SK-N-DZ (cell line): ENCODE measurements at regions not wholly inside any gene's neighbourhood (a gene's known extent, or its start where the extent isn't known, plus 50 kb on each side); places are given as distances from the start of the nearest gene placed in this dataset.

Experiments
- DNase-seq: peaks from one replicate; pipeline ENCODE4 v3.0.0-alpha.2; 2015; ENCODE audit warnings: low spot score

DNA sequence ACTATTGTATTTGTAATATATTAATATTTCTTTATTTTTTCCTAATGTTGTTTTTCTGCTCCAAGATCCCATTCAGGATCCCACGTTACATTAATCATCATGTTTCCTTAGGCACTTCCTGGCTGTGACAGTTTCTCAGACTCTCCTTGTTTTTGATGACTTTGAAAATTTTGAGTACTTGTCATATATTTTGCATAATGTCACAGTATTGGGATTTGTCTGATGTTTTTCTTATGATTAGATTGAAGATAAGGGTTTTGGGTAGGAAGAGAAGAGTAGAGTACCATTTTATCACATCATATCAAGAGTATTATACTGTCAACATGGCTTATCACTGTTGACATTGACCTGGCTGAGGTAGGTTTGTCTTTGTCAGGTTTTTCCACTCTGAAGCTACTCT, 146.3 kb upstream of the TPK1 start:
- no peak for DNase-seq

DNA sequence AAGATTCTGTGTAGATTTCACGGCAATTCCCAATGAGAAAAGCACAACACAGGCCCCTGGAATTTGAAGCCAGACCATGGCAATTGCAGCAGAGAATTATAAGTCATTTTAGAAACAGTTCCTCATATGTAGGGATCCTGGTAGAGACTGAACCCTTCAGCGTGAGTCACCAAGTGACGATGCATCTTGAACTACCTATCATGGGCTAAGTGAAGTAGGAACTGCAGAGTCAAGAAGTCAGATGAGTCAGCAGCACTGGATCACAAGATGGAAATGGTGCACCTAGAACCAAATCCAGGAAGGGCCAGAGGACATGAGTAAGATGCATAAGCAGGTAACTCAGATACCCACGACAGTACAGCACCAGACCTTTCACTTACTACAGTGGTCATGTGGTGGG, 140.0 kb upstream of the TPK1 start:
- no peak for DNase-seq

DNA sequence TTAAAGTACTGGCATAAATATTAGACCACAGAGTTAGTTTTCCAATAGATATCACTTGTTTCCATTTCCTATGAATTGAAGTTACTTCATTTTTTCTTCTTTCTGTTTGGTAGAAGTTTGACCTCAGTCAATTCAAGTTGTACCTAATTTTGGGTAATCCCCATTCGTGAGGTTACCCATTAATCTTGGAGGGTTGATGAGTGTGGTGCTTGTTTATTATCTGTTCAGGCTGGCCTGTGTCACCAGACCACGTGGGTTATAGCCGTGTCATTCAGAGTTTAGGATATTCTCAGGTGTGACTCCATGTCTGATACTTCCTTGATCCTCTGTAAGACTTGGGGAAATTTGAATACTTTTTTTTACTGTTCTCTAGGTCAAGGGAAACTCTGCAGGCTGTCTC, 133.9 kb upstream of the TPK1 start:
- no peak for DNase-seq

DNA sequence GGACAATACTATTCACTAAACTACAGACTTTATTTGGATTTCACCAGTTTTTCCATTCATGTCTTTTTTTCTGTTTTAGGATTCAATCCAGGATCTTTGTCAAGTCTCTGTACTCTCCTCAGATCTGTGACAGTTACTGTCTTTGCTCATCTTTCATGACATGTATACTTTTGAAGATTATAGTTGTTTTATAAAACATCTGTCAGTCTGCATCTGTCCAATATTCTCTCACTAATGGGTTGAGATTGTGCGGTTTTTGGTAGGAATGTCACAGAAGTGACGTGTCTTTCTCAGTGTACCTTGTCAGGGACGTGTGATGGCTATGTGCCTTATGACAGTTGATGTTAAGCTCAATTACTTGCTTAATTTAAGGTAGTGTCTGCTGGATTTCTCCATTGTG, 124.9 kb upstream of the TPK1 start:
- no peak for DNase-seq

DNA sequence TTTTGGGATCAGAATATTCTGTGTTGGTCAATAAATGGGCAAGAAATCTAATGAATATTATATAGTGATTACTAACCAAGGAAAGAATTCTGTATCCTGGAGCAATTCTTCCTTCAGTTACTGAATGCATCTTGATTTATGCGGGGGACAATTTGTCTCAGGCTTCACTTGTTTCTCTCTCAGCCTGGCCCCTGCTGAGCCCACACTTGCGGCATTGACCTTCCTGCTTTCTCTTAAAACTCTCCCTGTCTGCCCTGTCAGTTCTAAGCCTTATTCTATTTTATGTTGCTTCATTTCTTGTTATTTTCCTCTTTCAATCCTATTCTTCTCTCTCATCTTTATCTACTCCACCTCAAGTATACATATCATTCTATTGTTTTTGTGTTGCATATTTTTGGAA, 122.1 kb upstream of the TPK1 start:
- no peak for DNase-seq

DNA sequence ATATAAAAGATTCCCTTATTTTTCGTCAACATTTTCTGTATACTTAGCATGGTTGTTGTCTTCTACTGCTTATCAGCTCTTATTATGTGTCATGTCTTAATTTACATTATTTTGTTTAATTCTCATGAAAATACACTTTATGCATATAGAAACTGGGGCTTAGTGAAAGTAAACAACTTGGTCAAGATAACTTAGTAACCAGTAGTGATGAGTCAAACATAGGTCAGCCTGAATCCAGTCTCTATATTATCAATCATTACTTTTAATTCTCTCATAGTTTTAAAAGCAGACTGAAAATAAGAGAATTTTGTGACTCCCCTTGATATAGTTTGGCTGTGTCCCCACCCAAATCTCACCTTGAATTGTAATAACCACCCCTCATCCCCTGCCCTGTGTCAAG, 119.6 kb upstream of the TPK1 start:
- DNase-seq: no peak

DNA sequence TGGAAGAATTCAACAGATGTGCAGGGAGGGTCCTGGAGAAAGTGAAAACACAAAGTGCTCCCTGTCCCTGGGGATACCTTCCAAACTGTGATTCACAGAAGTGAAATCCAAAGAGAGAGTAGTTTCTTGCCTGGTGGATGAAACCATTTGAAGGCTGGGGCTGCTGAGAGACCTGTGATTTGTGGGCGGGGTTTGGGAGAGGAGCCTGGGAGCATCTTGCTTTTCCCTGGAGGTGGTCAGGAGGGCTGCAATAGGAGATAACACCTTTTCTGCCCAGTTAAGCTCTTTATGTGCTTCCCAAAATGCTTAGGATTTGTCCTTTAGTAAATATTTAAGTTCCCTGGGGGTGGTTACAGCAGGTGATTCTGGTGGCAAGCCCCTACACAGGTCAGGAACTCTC, 105.3 kb upstream of the TPK1 start:
- no peak for DNase-seq

DNA sequence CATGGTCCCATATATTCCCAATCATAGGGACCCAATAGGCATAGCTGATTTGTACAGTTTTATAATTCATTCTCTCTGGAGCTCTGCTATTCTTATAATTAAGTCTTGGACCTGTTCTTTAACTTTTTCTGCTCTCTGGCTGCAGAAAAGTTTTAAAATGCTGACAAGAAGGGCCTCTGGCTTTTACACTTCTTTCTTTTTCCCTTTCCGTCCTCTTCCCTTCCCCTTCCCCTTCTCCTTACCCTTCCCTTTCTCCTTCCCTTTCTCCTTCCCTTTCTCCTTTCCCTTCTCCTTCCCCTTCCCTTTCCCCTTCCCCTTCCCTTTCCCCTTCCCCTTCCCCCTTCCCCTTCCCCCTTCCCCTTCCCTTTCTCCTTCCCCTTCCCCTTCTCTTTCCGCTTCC, 101.3 kb upstream of the TPK1 start:
- no peak for DNase-seq

DNA sequence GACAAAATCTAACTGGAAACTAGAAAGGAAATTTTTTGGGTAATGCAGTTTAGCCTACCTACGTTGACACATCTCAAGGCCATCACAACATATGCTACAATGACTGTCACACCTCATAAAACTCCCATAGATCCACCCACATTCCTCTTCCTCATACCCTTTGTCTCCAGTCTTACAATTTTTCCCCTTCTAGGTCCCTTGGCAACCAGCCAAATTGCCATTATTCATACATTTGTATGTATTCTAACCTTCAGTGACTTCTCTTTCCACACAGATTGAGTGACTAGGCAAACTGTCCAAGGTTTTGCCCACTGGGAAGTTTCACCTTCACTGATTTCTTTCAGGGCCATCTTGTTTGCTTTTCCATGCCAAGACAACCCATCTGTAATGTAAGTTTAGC, 100.5 kb upstream of the TPK1 start:
- DNase-seq: no peak

DNA sequence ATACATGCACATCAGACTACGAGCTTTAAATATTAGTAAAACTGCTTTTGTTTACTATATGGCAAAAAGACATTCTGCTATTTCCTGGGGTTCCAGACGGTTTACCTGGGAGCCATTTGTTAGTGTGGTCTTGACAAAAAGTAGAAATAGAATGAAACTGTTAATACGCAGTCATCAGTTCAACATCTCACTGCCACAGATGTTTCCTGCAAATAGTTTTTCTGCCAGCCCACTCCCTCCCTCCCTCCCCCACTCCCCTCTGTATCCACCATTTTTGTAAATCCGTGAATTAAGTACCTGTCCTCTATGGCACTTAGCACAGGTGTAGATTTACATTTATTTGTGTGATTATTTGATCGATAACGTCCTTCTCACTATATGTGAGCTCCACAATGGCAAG, 74.6 kb upstream of the TPK1 start:
- no peak for DNase-seq

DNA sequence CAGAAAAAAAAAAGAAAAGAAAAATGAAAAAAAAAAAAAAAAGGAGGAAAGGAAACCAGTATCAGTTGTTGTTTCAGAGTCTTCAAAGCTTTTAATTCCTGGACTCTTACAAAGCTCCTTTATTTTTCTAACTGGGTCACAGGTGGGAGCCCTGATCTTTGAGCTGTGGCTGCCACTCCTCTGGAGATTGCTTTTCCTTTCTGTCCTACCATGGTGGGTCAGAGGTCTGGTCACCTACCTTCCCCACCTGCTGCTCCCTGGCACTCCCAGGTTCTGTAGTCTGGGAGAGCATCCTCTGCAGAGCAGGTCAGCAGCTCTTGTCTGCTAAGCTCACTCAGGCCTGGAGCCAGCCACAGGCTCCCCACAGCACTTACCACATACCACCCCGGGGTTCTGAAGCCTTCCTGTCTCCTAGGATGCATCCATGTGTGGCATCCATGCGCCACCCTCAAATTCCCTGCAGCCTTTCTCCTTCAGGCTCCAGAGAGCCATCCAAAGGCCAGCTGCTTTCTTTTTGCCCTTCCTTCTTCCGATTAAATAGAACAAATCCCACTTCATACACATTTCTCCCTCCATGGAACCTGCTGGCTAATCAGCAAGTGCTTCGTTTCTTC, 73.2 kb upstream of the TPK1 start:
- no peak for DNase-seq

DNA sequence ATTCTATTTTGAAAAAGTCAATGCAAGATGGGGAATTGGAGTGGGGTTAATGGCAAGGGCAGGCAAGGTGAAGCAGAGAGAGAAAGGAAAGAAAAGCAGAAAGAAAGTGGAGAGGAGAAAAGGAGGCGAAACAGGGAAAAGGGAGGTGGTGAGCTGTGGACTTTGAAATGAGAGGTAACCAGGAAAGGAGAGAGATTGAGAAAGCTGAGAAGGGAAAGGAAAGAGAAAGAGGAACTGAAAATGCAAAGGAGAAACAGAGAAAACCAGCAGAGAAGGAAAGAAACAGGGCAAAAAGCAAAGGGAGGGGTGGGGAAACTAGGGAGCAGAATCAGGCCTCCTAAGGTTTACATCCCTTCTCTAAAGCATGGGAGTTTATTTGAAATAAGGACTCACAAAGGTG, 72.5 kb upstream of the TPK1 start:
- DNase-seq: no peak

DNA sequence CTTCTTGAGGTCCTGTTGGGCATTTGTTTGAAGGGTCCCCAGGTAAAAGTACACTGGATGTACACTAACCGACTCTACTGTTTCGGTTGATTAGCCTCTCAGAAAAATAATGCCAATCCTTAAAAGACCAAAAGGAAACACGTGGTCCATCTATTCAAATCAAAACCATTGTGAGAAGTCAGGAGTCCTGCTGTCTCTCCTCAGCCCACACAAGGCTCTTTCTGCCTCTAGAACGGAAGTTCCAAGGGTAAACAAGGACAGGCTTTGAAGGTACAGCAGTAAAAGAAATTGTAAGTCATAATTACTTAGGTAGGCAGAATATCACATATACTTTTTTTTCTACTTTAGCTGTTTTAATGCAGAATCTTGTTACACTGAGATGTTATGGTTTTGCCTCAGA, 71.7 kb upstream of the TPK1 start:
- no peak for DNase-seq

DNA sequence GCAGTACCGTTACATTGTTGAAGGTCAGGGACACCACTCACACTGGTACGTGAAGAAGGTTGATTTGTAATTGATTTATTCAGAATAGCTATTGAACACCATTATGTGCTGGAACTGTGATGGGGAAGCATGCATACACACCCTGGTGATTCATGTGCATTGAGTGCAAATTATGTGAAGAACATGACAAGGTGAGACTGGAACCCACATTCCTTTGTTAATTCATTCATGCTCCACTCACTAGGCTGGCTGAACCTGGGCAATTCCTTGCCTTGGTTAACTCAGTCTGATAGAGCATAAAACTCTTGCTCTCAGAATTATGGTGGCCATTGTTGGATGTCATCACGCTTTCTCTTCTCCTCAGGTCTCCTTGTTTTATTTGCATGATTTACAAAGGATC, 67.3 kb upstream of the TPK1 start:
- DNase-seq: no peak

DNA sequence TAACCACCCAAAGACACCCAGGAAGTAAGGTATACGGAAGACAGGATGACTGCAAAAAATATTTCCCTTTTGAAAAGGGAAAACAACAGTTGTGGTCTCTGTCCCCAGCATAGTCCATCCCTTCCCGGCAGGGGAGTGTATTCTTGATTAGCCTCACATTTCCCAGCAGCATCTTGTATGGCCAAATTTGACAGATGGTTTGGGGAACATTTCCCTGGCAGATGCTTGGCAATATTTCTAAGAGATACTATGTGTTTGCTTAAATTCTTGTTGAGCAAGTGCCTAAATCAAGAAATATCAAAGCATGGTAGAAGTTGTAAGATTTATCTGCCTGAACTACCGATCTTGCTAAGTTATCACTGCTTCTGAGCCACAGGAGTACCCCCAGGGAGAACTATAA, 56.9 kb upstream of the TPK1 start:
- no peak for DNase-seq
